ENCODE measurements at regions not wholly inside any gene's neighbourhood (a gene's known extent, or its start where the extent isn't known, plus 50 kb on each side); places are given as distances from the start of the nearest gene placed in this dataset.

GRCh38 chr13:40444241-40444640, 222.2 kb downstream of the FOXO1 start:
- TF ChIP-seq, protein P1, sequence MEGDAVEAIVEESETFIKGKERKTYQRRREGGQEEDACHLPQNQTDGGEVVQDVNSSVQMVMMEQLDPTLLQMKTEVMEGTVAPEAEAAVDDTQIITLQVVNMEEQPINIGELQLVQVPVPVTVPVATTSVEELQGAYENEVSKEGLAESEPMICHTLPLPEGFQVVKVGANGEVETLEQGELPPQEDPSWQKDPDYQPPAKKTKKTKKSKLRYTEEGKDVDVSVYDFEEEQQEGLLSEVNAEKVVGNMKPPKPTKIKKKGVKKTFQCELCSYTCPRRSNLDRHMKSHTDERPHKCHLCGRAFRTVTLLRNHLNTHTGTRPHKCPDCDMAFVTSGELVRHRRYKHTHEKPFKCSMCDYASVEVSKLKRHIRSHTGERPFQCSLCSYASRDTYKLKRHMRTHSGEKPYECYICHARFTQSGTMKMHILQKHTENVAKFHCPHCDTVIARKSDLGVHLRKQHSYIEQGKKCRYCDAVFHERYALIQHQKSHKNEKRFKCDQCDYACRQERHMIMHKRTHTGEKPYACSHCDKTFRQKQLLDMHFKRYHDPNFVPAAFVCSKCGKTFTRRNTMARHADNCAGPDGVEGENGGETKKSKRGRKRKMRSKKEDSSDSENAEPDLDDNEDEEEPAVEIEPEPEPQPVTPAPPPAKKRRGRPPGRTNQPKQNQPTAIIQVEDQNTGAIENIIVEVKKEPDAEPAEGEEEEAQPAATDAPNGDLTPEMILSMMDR (IDR thresholded peaks at IDR 0.05) = no peak

DNA sequence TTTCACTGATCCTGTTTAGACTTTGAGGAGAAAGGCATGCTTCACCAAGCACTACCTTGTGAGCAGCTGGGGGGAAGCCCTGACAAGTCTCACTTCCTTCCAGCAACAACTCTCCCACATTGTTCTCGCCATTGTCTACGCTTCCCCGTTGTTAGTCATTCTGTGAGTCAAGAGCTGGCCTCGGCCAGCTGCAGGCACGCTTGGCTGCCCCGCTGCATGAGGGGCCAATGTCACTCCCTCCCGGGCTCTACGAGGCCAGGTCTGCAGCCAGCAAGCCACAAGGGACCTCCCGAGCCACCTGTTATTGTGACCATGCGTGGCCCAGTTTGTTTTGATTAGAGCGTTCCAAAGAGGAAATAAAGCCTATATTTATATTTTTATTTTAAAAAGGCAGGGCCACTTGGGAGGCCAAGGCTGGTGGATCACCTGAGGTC, 220.9 kb downstream of the FOXO1 start:
- TF ChIP-seq, protein P1 (IDR thresholded peaks at IDR 0.05) = no peak

DNA sequence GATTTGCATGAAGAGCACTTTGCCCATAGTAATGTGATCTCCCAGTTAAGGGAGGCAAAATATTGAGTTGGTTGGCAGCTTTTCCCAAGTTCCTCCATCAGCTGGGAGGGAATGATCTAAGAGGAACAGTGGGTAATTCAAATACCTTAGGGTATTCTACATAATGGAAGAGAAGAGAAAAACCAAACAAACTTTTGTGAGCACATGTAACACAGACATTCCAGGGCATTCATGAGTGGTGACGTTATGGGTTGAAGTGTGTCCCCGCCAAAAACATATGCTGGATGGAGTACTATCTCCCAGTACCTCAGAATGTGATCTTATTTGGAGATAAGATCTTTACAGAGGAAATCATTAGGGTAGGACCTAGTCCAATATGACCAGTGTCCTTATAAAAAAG, 220.1 kb downstream of the FOXO1 start:
- TF ChIP-seq, protein P1 (IDR thresholded peaks at IDR 0.05) = no peak

DNA sequence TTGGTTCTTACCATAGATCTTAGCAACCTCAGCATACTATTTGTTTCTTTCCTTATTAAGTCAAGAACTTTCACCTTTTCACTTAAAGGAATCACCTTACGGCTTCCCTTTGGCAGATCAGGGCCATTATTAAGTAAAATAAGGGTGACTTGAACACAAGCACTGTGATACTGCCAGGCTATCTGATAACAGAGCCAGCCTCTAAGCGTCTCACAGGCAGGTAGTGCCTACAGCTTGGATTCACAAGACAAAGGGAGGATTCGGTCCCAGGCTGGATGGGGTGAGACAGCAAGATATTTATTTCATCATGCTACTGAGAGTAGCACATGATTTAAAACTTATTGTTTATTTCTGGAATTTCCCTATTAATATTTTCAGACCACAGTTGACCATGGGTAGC, 218.6 kb downstream of the FOXO1 start:
- TF ChIP-seq, protein P1 (IDR thresholded peaks at IDR 0.05) = no peak

- TF ChIP-seq, protein P1 (IDR thresholded peaks at IDR 0.05) = no peak
Measured at GRCh38 chr13:40452038-40452666, 214.3 kb downstream of the FOXO1 start.

DNA sequence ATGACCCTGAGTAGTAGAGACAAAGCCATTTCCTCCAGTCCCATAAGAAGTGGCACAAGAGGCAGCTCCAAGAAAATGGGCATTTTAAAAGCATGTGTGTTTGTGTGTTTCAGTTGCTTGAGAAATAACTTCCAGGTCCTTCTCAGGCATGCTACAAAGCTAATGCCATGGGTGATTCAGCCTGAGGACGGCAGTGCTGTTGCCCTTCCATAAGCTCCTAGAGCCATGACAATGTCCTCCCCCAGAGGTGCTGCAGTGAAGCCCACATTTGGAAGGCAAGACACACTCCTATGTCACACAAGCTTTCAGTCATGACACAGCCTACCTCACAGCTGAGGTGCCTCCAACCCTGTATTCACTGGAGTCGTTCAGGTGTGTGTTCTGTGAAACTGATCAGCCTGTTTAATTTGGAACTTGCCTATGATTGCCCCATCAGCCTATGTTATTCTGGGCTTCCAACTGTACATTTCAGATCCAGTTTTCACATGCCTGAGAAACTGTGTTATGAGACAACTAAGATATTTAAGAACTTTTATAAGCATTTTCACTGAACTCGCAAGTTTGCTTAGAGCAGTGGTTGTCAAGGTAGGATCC, 213.6 kb downstream of the FOXO1 start:
- TF ChIP-seq, protein P1 (IDR thresholded peaks at IDR 0.05) = no peak

- TF ChIP-seq, protein P1 (IDR thresholded peaks at IDR 0.05) = no peak
Measured at GRCh38 chr13:40453351-40454021, 213.0 kb downstream of the FOXO1 start.
